ENCODE measurements at regions not wholly inside any gene's neighbourhood (a gene's known extent, or its start where the extent isn't known, plus 50 kb on each side); places are given as distances from the start of the nearest gene placed in this dataset.

DNA sequence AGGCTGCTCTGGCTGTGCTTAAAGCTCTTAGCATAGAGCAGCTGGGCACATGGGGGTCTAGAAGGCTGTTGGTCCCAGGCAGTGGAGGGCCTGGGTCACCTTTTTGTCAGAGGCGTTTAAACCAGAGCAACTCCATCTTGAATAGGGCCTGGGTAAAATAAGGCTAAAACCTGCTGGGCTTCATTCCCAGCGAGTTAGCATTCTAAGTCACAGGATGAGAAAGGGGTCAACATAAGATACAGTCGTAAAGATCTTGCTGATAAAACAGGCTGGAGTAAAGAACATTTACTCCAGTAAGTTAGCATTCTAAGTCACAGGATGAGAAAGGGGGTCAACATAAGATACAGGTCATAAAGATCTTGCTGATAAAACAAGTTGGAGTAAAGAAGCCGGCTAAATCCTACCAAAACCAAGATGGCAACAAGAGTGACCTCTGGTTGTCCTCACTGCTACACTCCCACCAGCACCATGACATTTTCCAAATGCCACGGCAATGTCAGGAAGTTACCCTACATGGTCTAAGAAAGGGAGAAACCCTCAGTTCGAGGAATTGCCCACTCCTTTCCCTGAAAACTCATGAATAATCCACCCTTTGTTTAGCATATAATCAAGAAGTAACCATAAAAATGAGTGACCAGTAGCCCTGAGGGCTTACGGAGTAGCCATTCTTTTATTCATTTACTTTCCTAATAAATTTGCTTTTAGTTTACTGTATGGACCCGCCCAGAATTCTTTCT, 96.8 kb upstream of the PCBD1 start:
- Histone ChIP-seq H3K9ac (ENCODE audit: low read length) (no peak overlapping the region), H3K27me3 (ENCODE audit: insufficient read depth, low read length) (no peaks in the 10 kb centered on the region), H3K4me2 (ENCODE audit: low read length) (no peak overlapping the region), H3K9me2 (ENCODE audit: insufficient read depth) (no peaks in the 10 kb centered on the region), H3K27ac (ENCODE audit: low read depth, low read length) (no peak overlapping the region), H2AFZ (ENCODE audit: low read depth, low read length, poor library complexity, severe bottlenecking) (no peak overlapping the region), H3K9me3 (ENCODE audit: control insufficient read depth in 1 of 2, insufficient read depth in 1 of 2, low read depth in 1 of 2, low read length in 2 of 2) (no peaks in the 10 kb centered on the region), H3K4me3 (replicated peaks in 1 of 2; ENCODE audit: low read depth in 1 of 2, low read length in 2 of 2) (no peak overlapping the region), H4K20me1 (ENCODE audit: insufficient read depth) (no peaks in the 10 kb centered on the region), H3K79me2 (ENCODE audit: insufficient read depth, low read length) (no peaks in the 10 kb centered on the region), H3K36me3 (ENCODE audit: control insufficient read depth in 1 of 2, insufficient read depth in 2 of 2, low read length in 2 of 2) (no peaks in the 10 kb centered on the region), H3K4me1 (ENCODE audit: control insufficient read depth in 1 of 2, insufficient read depth in 2 of 2, low read length in 2 of 2) (no peaks in the 10 kb centered on the region)
- POLR2A ChIA-PET: no interaction called here
- RAD21 ChIA-PET (ENCODE audit: low non-redundant PET in 1 of 2, low total read pairs in 2 of 2, uncharacterized antibody in 2 of 2, unreplicated experiment in 2 of 2): no interaction called here
- intact Hi-C loops (cut with micrococcal nuclease): no loop called here
- TF ChIP-seq FOSL1 (IDR thresholded peaks at IDR 0.05; ENCODE audit: low read depth): no peak
- ATAC-seq (no peak), DNase-seq (ENCODE audit: low read depth, low spot score) (no peak)
- no TSS peak for BruUV-seq (replicated peaks)
- CTCF ChIA-PET: no interaction called here

DNA sequence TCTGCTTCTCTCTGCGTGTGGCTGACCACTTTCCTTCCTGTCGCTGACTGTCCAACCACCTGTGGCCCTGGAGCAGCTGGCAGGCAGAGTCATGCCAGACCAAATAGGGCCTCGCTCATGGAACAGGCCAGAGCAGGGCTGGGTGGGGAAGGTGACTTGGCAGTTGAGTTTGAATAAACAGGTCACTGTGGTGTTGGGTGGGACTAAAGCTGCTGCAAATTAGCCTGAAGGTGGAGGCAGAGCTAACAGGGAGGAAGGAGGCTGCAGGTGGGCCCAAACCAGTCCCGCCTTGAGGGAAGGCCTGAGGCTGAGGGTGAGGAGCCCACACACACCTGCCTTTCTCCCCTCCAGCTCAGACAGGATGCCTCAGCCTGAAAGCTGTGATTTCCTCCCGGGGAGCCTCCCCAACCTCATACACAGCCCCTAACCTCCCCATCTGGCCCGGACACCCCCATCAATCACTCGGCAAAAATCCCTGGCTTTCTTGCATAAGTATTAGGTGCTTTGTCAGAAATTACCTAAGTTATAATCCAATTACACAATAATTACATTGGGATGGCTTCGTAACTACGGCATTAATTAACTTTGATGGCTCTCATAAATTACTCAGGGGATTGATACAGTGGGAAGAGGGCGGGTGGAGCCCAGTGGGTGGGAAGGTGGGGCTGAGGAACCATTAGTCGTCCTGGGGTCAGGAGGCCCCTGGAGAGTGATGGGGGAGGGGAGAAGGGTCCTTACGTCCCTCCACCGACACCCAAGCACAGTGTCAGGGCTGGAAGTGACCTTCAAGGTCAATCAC, 97.7 kb upstream of the PCBD1 start:
- Histone ChIP-seq H4K20me1 (ENCODE audit: insufficient read depth) (no peaks in the 10 kb centered on the region), H3K27ac (ENCODE audit: low read depth, low read length) (no peak overlapping the region), H3K9ac (ENCODE audit: low read length) (no peak overlapping the region), H3K9me3 (ENCODE audit: control insufficient read depth in 1 of 2, insufficient read depth in 1 of 2, low read depth in 1 of 2, low read length in 2 of 2) (no peaks in the 10 kb centered on the region), H3K79me2 (ENCODE audit: insufficient read depth, low read length) (no peaks in the 10 kb centered on the region), H3K4me3 (replicated peaks in 1 of 2; ENCODE audit: low read depth in 1 of 2, low read length in 2 of 2) (no peak overlapping the region), H3K4me1 (ENCODE audit: control insufficient read depth in 1 of 2, insufficient read depth in 2 of 2, low read length in 2 of 2) (no peaks in the 10 kb centered on the region), H3K4me2 (ENCODE audit: low read length) (no peak overlapping the region), H2AFZ (ENCODE audit: low read depth, low read length, poor library complexity, severe bottlenecking) (no peak overlapping the region), H3K9me2 (ENCODE audit: insufficient read depth) (no peaks in the 10 kb centered on the region), H3K27me3 (ENCODE audit: insufficient read depth, low read length) (no peaks in the 10 kb centered on the region), H3K36me3 (ENCODE audit: control insufficient read depth in 1 of 2, insufficient read depth in 2 of 2, low read length in 2 of 2) (no peaks in the 10 kb centered on the region)
- ChIA-PET CTCF (no interaction called here), RAD21 (ENCODE audit: low non-redundant PET in 1 of 2, low total read pairs in 2 of 2, uncharacterized antibody in 2 of 2, unreplicated experiment in 2 of 2) (no interaction called here), POLR2A (no interaction called here)
- BruUV-seq (replicated peaks): no TSS peak
- TF ChIP-seq TCF7L2 (IDR thresholded peaks at IDR 0.05; ENCODE audit: borderline replicate concordance, extremely low read depth, insufficient read depth, insufficient read length): no peak
- no peak for TF ChIP-seq EZH2phosphoT487 (IDR thresholded peaks at IDR 0.05; ENCODE audit: borderline replicate concordance)
- TF ChIP-seq CEBPB (IDR thresholded peaks at IDR 0.05; ENCODE audit: low read depth): no peak
- no peak for TF ChIP-seq RAD21 (IDR thresholded peaks at IDR 0.05; ENCODE audit: low read depth)
- TF ChIP-seq, protein P1, sequence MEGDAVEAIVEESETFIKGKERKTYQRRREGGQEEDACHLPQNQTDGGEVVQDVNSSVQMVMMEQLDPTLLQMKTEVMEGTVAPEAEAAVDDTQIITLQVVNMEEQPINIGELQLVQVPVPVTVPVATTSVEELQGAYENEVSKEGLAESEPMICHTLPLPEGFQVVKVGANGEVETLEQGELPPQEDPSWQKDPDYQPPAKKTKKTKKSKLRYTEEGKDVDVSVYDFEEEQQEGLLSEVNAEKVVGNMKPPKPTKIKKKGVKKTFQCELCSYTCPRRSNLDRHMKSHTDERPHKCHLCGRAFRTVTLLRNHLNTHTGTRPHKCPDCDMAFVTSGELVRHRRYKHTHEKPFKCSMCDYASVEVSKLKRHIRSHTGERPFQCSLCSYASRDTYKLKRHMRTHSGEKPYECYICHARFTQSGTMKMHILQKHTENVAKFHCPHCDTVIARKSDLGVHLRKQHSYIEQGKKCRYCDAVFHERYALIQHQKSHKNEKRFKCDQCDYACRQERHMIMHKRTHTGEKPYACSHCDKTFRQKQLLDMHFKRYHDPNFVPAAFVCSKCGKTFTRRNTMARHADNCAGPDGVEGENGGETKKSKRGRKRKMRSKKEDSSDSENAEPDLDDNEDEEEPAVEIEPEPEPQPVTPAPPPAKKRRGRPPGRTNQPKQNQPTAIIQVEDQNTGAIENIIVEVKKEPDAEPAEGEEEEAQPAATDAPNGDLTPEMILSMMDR (IDR thresholded peaks at IDR 0.05 in 2 of 3, conservative IDR thresholded peaks at IDR 0.05 in 1 of 3; ENCODE audit: borderline replicate concordance in 1 of 3, insufficient read depth in 1 of 3, low read depth in 2 of 3, low read length in 2 of 3): no peak
- no peak for TF ChIP-seq JUND (IDR thresholded peaks at IDR 0.05)
- TF ChIP-seq ZFX (IDR thresholded peaks at IDR 0.05): no peak
- ATAC-seq (no peak), DNase-seq (ENCODE audit: low read depth, low spot score) (no peak)
- intact Hi-C loops (cut with micrococcal nuclease): no loop called here

Measured in HCT116 (cell line).